Lower leg skin (tissue), 4 donors: ENCODE measurements at regions not wholly inside any gene's neighbourhood (a gene's known extent, or its start where the extent isn't known, plus 50 kb on each side); places are given as distances from the start of the nearest gene placed in this dataset.
A peak's percentile ranks its signal among the peaks of the same experiment; 100 is the strongest.

Experiments
- DNase-seq, 2 donors: peaks; one replicate each; pipeline ENCODE4 v3.0.0-alpha.2; 2019; ENCODE audit warnings: low spot score in 2 of 2
- H3K4me3 ChIP-seq: fragments of 200-600 bp; sonication (generic); 2 replicates; pipeline ENCODE4 v1.5.1; 2017; ENCODE audit warnings: mild to moderate bottlenecking, low read depth; ENCODE audit not compliant: poor library complexity, severe bottlenecking
- CTCF ChIP-seq, 3 donors: fragments of 450-650 bp; IDR thresholded peaks; one replicate each; pipeline ENCODE4 v1.5.1; 2016; ENCODE audit warnings: antibody characterized with exemption in 3 of 3, mild to moderate bottlenecking in 3 of 3, moderate library complexity in 2 of 3
- POLR2A ChIP-seq, 2 donors: fragments of 450-650 bp; IDR thresholded peaks; one replicate each; pipeline ENCODE4 v1.6.1; 2016 to 2017; ENCODE audit warnings: antibody characterized with exemption in 2 of 2, mild to moderate bottlenecking in 1 of 2, moderate library complexity in 1 of 2
- WGBS, 2 donors: methylation state at CpG; one replicate each; pipeline ENCODE4 v1.1.5; 2018; 5-methylcytosine and 5-hydroxymethylcytosine counted together
- intact Hi-C: fragments of 100-400 bp; cut with DNase I; formaldehyde crosslinking; loops from one replicate; pipeline ENCODE4 v1.15.0; 2023; ENCODE audit warnings: low total_unique reads

- H3K4me3 ChIP-seq = no peak overlapping the region
- TF ChIP-seq CTCF (IDR thresholded peaks at IDR 0.05) = no peak
- no peak for TF ChIP-seq POLR2A (IDR thresholded peaks at IDR 0.05)
- 83 to 94% methylated on average over 3 of the region's 3 CpGs for WGBS, 2 donors
- DNase-seq = no peak
- intact Hi-C loops = no loop called here
Measured at GRCh38 chr15:26214290-26214689, 351.2 kb upstream of the ATP10A start.

GRCh38 chr15:26213427-26213826 is 350.3 kb upstream of the ATP10A start:
- no peak for TF ChIP-seq POLR2A (IDR thresholded peaks at IDR 0.05)
- TF ChIP-seq CTCF (IDR thresholded peaks at IDR 0.05) = no peak
- DNase-seq = no peak
- 89 to 94% methylated on average over 2 of the region's 2 CpGs for WGBS, 2 donors
- intact Hi-C loops = no loop called here
- no peak overlapping the region for H3K4me3 ChIP-seq

GRCh38 chr15:26212109-26212508 is 349.0 kb upstream of the ATP10A start:
- TF ChIP-seq CTCF (IDR thresholded peaks at IDR 0.05) = no peak
- no peak for TF ChIP-seq POLR2A (IDR thresholded peaks at IDR 0.05)
- intact Hi-C loops = no loop called here
- H3K4me3 ChIP-seq = no peak overlapping the region
- 64 to 76% methylated on average over 1 of the region's 1 CpG for WGBS, 2 donors
- DNase-seq = peak in 1 of 2 donors; percentile 18

DNA sequence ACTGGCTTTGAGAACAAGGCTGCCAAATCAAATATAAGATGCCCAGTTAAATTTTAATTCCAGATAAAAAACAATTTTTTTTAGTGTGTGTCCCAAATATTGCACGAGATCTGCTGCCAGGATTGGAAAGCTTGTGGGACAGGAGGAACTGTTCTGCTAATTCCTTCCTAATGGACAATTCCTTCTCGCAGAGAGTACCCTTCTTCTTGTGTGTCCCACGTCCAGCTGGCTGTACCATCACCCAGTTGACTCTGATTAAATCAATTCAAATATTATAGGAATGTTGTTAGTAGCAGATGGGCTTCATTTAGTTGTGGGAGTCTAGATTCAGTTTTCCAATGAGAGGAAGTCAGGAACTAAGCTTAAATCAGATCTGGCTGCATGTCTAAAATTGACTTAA is 347.9 kb upstream of the ATP10A start:
- WGBS, 2 donors = 46 to 53% methylated on average over 3 of the region's 3 CpGs
- no peak for TF ChIP-seq CTCF (IDR thresholded peaks at IDR 0.05)
- TF ChIP-seq POLR2A (IDR thresholded peaks at IDR 0.05) = no peak
- no peak for DNase-seq
- H3K4me3 ChIP-seq = no peak overlapping the region
- intact Hi-C loops = no loop called here

DNA sequence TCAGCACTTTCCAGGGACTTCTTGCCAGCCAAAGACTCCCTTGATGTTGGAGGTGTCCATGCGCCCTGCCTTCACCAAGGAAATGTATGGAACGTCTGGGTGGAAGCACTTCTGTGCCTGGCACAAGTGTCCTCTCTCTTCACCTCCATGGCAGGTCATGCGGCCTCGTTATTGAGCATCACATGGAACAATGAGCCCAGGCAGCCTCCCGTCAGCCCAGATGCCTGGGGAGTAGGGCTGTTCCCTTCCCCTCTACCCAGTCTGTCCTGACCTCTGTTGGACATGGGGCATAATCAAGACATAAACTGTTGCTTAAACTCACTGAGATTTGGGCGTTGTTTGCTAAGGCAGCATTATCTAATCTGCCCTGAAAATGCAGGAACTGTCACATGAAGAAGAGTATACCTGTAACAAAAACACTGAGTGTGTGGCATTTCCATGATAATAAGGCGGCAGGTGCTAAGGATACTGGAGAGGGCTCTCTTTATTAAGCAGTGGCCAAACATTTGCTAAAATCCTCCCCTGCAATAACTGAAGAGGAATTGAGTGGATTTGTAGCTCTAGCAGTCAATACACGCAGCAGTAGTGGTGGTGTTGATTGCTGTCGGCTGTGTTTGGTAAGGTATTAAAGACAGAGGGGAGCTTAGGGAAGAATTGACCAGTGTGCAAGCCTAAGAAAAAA is 338.2 kb upstream of the ATP10A start:
- no peak overlapping the region for H3K4me3 ChIP-seq
- TF ChIP-seq POLR2A (IDR thresholded peaks at IDR 0.05) (no peak), CTCF (IDR thresholded peaks at IDR 0.05) (no peak)
- intact Hi-C loops = no loop called here
- DNase-seq = no peak
- WGBS, 2 donors = 75 to 78% methylated on average over 9 of the region's 9 CpGs

DNA sequence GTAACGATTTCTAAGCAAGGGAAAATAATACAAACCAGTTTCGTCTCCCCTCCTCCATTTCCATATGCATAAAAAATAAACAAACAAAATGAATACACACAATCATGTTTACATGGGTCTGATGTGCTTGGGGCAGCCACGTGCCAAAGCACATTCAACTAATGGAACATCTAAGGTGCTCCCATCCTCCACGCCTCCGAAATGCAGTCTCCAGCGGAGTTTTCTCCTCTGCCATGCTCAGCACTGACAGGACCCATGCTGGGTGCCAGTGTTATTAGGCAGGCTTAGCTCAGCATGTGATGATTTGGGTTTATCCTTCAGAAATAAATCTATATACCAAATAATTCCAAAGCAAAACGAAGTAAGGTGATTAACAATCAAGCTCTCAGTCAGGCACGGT is 337.3 kb upstream of the ATP10A start:
- no peak for TF ChIP-seq CTCF (IDR thresholded peaks at IDR 0.05)
- no peak for TF ChIP-seq POLR2A (IDR thresholded peaks at IDR 0.05)
- intact Hi-C loops = no loop called here
- 68 to 73% methylated on average over 8 of the region's 8 CpGs for whole genome bisulfite sequencing, 2 donors
- H3K4me3 ChIP-seq = no peak overlapping the region
- DNase-seq = no peak
